WTC11 (cell line): ENCODE measurements at regions not wholly inside any gene's neighbourhood (a gene's known extent, or its start where the extent isn't known, plus 50 kb on each side); places are given as distances from the start of the nearest gene placed in this dataset.

Experiments used
- ATAC-seq: fragments of 200-7000 bp; cut with Tn5 transposase; 2 replicates; pipeline ENCODE4 v1.10.0; 2021; ENCODE audit warnings: mild to moderate bottlenecking, moderate library complexity
- CTCF ChIA-PET: fragments of 300-600 bp; sonication (Branson Sonifier 250); formaldehyde crosslinking; loops from one replicate; lab custom pipeline; 2021; ENCODE audit warnings: antibody characterized with exemption; lab: Charles Lee
- POLR2A ChIA-PET: fragments of 350-600 bp; sonication (Branson Sonifier 250); formaldehyde crosslinking; loops from one replicate; lab custom pipeline; 2021; ENCODE audit warnings: antibody characterized with exemption; lab: Charles Lee
- DNase-seq: peaks from one replicate; pipeline ENCODE4 v3.0.0; 2021; ENCODE audit warnings: low spot score
- H3K27ac Mint-ChIP-seq: 2 replicates; pipeline ENCODE4 v1.8.0; 2021; ENCODE audit warnings: mixed read lengths
- H3K27me3 Mint-ChIP-seq: 2 replicates; pipeline ENCODE4 v1.8.0; 2021; ENCODE audit warnings: low read depth, mild to moderate bottlenecking, moderate library complexity, mixed read lengths
- H3K36me3 Mint-ChIP-seq: 2 replicates; pipeline ENCODE4 v1.8.0; 2021; ENCODE audit warnings: mixed read lengths
- H3K4me1 Mint-ChIP-seq: 2 replicates; pipeline ENCODE4 v1.8.0; 2022; ENCODE audit warnings: mixed read lengths
- H3K4me3 Mint-ChIP-seq: 2 replicates; pipeline ENCODE4 v1.8.0; 2021; ENCODE audit warnings: mild to moderate bottlenecking, moderate library complexity, mixed read lengths
- H3K9me3 Mint-ChIP-seq: 2 replicates; pipeline ENCODE4 v1.8.0; 2021; ENCODE audit warnings: mixed read lengths
- CREM ChIP-seq: sonication (generic); formaldehyde crosslinking; IDR thresholded peaks from 2 replicates; pipeline ENCODE4 v1.8.1; 2022; ENCODE audit warnings: mild to moderate bottlenecking, missing genetic modification reagents, moderate library complexity
- ERG ChIP-seq: fragments of 250-450 bp; sonication (Bioruptor Pico); IDR thresholded peaks from 2 replicates; pipeline ENCODE4 v1.8.0; 2021; ENCODE audit warnings: mild to moderate bottlenecking
- ESRRA ChIP-seq: sonication (generic); formaldehyde crosslinking; IDR thresholded peaks from 2 replicates; pipeline ENCODE4 v1.8.1; 2022; ENCODE audit warnings: mild to moderate bottlenecking, missing genetic modification reagents, borderline replicate concordance
- FOXK1 ChIP-seq: sonication (generic); formaldehyde crosslinking; IDR thresholded peaks from 2 replicates; pipeline ENCODE4 v1.8.0; 2022; ENCODE audit warnings: mild to moderate bottlenecking, moderate library complexity, missing genetic modification reagents
- GRHL2 ChIP-seq: fragments of 250-450 bp; sonication (Bioruptor Pico); IDR thresholded peaks from 2 replicates; pipeline ENCODE4 v1.8.0; 2022; ENCODE audit warnings: mild to moderate bottlenecking, moderate library complexity; ENCODE audit not compliant: insufficient replicate concordance, severe bottlenecking
- IRF1 ChIP-seq: sonication (generic); formaldehyde crosslinking; IDR thresholded peaks from 2 replicates; pipeline ENCODE4 v1.8.0; 2023; ENCODE audit warnings: missing genetic modification reagents
- IRF2 ChIP-seq: sonication (generic); formaldehyde crosslinking; IDR thresholded peaks from 2 replicates; pipeline ENCODE4 v1.8.0; 2022; ENCODE audit warnings: low read depth, missing genetic modification reagents, borderline replicate concordance
- JAZF1 ChIP-seq: fragments of 250-450 bp; sonication (Bioruptor Pico); IDR thresholded peaks from 2 replicates; pipeline ENCODE4 v1.9.0; 2021; ENCODE audit warnings: moderate library complexity, mild to moderate bottlenecking, inconsistent platforms
- NR1H2 ChIP-seq: sonication (generic); formaldehyde crosslinking; IDR thresholded peaks from 2 replicates; pipeline ENCODE4 v1.9.0; 2021; ENCODE audit warnings: mild to moderate bottlenecking, moderate library complexity, missing genetic modification reagents
- PRRX2 ChIP-seq: fragments of 250-450 bp; sonication (Bioruptor Pico); IDR thresholded peaks from 2 replicates; pipeline ENCODE4 v1.8.0; 2021; ENCODE audit warnings: mild to moderate bottlenecking
- RORB ChIP-seq: fragments of 250-450 bp; sonication (Bioruptor Pico); IDR thresholded peaks from 2 replicates; pipeline ENCODE4 v1.9.0; 2021; ENCODE audit warnings: mild to moderate bottlenecking
- SMAD4 ChIP-seq: sonication (generic); formaldehyde crosslinking; IDR thresholded peaks from 2 replicates; pipeline ENCODE4 v1.8.0; 2022; ENCODE audit warnings: mild to moderate bottlenecking, missing genetic modification reagents
- TCF7 ChIP-seq: sonication (generic); formaldehyde crosslinking; IDR thresholded peaks from 2 replicates; pipeline ENCODE4 v1.8.0; 2022; ENCODE audit warnings: mild to moderate bottlenecking, low read depth, missing genetic modification reagents, moderate library complexity
- ZNF219 ChIP-seq: sonication (generic); formaldehyde crosslinking; IDR thresholded peaks from 2 replicates; pipeline ENCODE4 v1.8.0; 2023; ENCODE audit warnings: missing genetic modification reagents, mild to moderate bottlenecking, borderline replicate concordance
- ZNF396 ChIP-seq: fragments of 250-450 bp; sonication (Bioruptor Pico); IDR thresholded peaks from 2 replicates; pipeline ENCODE4 v1.8.0; 2021; ENCODE audit warnings: mild to moderate bottlenecking, moderate library complexity, borderline replicate concordance
- ZNF416 ChIP-seq: fragments of 250-450 bp; sonication (Bioruptor Pico); IDR thresholded peaks from 2 replicates; pipeline ENCODE4 v1.9.0; 2021; ENCODE audit warnings: mild to moderate bottlenecking, inconsistent platforms
- ZNF532 ChIP-seq: fragments of 250-450 bp; sonication (Bioruptor Pico); IDR thresholded peaks from 2 replicates; pipeline ENCODE4 v1.9.0; 2021; ENCODE audit warnings: mild to moderate bottlenecking, borderline replicate concordance
- TF ChIP-seq, protein P1 (sequence below): sonication (generic); formaldehyde crosslinking; IDR thresholded peaks from 2 replicates; pipeline ENCODE4 v1.8.1; 2023; ENCODE audit warnings: mild to moderate bottlenecking, missing genetic modification reagents
- TF ChIP-seq, protein P2 (sequence below): sonication (generic); formaldehyde crosslinking; IDR thresholded peaks from 2 replicates; pipeline ENCODE4 v1.8.1; 2023; ENCODE audit warnings: mild to moderate bottlenecking, missing genetic modification reagents, borderline replicate concordance
- TF ChIP-seq, protein P3 (sequence below): sonication (generic); formaldehyde crosslinking; IDR thresholded peaks from 2 replicates; pipeline ENCODE4 v1.8.1; 2022; ENCODE audit warnings: mild to moderate bottlenecking, missing genetic modification reagents, moderate library complexity, borderline replicate concordance

DNA sequence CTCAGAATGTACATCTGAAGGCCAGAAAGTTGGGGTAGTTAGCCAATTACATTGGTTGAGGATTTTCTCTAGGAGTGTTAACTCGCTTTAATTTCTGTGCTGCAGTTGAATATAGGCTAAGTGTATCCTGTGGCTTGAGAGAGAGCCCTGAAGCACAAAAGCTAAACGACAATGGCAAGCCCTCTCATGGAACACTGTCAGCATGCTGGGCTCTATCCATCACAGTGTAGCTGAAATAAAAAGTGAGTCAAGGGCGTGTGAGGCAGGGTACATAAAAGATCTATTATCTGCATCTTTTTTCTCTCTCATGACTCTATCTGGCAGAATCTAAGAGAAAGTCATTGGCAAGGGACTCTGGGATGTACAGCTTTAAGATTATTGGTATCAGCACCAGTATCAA, 254.2 kb upstream of the GRIA1 start:
- ChIA-PET POLR2A (no interaction called here), CTCF (no interaction called here)
- Mint-ChIP-seq H3K9me3 (0 out of 2 replicates have a peak, but pooled peaks cover 6% of the 10 kb centered on the region), H3K4me1 (no peaks in the 10 kb centered on the region), H3K27me3 (no peaks in the 10 kb centered on the region; the same call in 1 of the 2 replicates), H3K27ac (no peak overlapping the region), H3K36me3 (no peaks in the 10 kb centered on the region), H3K4me3 (no peak overlapping the region)
- no peak for DNase-seq
- ATAC-seq, result no peak
- no peak for TF ChIP-seq ERG (CRISPR knock-in tag)
- TF ChIP-seq, protein P1, sequence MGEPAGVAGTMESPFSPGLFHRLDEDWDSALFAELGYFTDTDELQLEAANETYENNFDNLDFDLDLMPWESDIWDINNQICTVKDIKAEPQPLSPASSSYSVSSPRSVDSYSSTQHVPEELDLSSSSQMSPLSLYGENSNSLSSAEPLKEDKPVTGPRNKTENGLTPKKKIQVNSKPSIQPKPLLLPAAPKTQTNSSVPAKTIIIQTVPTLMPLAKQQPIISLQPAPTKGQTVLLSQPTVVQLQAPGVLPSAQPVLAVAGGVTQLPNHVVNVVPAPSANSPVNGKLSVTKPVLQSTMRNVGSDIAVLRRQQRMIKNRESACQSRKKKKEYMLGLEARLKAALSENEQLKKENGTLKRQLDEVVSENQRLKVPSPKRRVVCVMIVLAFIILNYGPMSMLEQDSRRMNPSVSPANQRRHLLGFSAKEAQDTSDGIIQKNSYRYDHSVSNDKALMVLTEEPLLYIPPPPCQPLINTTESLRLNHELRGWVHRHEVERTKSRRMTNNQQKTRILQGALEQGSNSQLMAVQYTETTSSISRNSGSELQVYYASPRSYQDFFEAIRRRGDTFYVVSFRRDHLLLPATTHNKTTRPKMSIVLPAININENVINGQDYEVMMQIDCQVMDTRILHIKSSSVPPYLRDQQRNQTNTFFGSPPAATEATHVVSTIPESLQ, result no peak
- TF ChIP-seq IRF1 (CRISPR knock-in tag), result no peak
- no peak for TF ChIP-seq JAZF1
- no peak for TF ChIP-seq CREM (CRISPR knock-in tag)
- no peak for TF ChIP-seq TCF7 (CRISPR knock-in tag)
- no peak for TF ChIP-seq ZNF416 (CRISPR knock-in tag)
- no peak for TF ChIP-seq ZNF219 (CRISPR knock-in tag)
- TF ChIP-seq ZNF396 (CRISPR knock-in tag), result no peak
- no peak for TF ChIP-seq NR1H2 (CRISPR knock-in tag)
- TF ChIP-seq ZNF532 (CRISPR knock-in tag), result no peak
- TF ChIP-seq IRF2 (CRISPR knock-in tag), result no peak
- no peak for TF ChIP-seq RORB (CRISPR knock-in tag)

GRCh38 chr5:153237671-153238332, 252.7 kb upstream of the GRIA1 start:
- DNase-seq, result no peak
- ChIA-PET POLR2A (no interaction called here), CTCF (no interaction called here)
- H3K4me3 Mint-ChIP-seq, result no peak overlapping the region
- H3K36me3 Mint-ChIP-seq, result no peaks in the 10 kb centered on the region
- no peak overlapping the region for H3K27ac Mint-ChIP-seq
- no peak for ATAC-seq
- H3K4me1 Mint-ChIP-seq, result no peaks in the 10 kb centered on the region
- H3K27me3 Mint-ChIP-seq, result no peaks in the 10 kb centered on the region; the same call in 1 of the 2 replicates
- H3K9me3 Mint-ChIP-seq, result 0 out of 2 replicates have a peak, but pooled peaks cover 6% of the 10 kb centered on the region
- no peak for TF ChIP-seq SMAD4 (CRISPR knock-in tag)
- no peak for TF ChIP-seq ESRRA (CRISPR knock-in tag)
- TF ChIP-seq, protein P2, sequence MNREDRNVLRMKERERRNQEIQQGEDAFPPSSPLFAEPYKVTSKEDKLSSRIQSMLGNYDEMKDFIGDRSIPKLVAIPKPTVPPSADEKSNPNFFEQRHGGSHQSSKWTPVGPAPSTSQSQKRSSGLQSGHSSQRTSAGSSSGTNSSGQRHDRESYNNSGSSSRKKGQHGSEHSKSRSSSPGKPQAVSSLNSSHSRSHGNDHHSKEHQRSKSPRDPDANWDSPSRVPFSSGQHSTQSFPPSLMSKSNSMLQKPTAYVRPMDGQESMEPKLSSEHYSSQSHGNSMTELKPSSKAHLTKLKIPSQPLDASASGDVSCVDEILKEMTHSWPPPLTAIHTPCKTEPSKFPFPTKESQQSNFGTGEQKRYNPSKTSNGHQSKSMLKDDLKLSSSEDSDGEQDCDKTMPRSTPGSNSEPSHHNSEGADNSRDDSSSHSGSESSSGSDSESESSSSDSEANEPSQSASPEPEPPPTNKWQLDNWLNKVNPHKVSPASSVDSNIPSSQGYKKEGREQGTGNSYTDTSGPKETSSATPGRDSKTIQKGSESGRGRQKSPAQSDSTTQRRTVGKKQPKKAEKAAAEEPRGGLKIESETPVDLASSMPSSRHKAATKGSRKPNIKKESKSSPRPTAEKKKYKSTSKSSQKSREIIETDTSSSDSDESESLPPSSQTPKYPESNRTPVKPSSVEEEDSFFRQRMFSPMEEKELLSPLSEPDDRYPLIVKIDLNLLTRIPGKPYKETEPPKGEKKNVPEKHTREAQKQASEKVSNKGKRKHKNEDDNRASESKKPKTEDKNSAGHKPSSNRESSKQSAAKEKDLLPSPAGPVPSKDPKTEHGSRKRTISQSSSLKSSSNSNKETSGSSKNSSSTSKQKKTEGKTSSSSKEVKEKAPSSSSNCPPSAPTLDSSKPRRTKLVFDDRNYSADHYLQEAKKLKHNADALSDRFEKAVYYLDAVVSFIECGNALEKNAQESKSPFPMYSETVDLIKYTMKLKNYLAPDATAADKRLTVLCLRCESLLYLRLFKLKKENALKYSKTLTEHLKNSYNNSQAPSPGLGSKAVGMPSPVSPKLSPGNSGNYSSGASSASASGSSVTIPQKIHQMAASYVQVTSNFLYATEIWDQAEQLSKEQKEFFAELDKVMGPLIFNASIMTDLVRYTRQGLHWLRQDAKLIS (CRISPR knock-in tag), result no peak
- TF ChIP-seq, protein P3, sequence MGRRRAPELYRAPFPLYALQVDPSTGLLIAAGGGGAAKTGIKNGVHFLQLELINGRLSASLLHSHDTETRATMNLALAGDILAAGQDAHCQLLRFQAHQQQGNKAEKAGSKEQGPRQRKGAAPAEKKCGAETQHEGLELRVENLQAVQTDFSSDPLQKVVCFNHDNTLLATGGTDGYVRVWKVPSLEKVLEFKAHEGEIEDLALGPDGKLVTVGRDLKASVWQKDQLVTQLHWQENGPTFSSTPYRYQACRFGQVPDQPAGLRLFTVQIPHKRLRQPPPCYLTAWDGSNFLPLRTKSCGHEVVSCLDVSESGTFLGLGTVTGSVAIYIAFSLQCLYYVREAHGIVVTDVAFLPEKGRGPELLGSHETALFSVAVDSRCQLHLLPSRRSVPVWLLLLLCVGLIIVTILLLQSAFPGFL, result no peak
- no peak for TF ChIP-seq PRRX2 (CRISPR knock-in tag)
- TF ChIP-seq FOXK1, result no peak
- no peak for TF ChIP-seq ERG (CRISPR knock-in tag)
- no peak for TF ChIP-seq GRHL2
